ENCODE measurements at regions not wholly inside any gene's neighbourhood (a gene's known extent, or its start where the extent isn't known, plus 50 kb on each side); places are given as distances from the start of the nearest gene placed in this dataset.

DNA sequence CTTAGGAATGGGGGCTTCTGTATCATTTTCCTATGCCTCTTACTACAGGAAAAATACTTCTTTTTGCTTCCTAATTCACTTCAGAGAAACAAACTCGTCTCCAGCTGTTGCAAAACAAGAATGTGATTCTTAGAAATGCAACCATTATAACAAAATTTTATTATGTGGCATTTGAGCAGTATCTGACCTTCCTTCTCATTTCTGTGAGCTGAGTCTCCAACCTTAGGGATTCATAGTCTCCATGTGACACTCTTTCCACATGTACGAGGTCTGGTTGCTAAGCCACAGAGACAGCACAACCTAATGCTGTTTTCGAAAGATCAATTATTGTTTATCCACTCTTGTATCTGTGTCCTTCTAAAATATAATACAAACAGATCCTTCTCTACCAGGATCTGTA lies 75.3 kb upstream of the RGS4 start (continued):
- no peak for TF ChIP-seq JUND (IDR thresholded peaks at IDR 0.05; ENCODE audit: low read length)
- TF ChIP-seq, protein P1, sequence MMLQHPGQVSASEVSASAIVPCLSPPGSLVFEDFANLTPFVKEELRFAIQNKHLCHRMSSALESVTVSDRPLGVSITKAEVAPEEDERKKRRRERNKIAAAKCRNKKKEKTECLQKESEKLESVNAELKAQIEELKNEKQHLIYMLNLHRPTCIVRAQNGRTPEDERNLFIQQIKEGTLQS (IDR thresholded peaks at IDR 0.05; ENCODE audit: insufficient read depth, low read depth, low read length) = no peak
